HG03025 (cell line): ENCODE measurements at regions not wholly inside any gene's neighbourhood (a gene's known extent, or its start where the extent isn't known, plus 50 kb on each side); places are given as distances from the start of the nearest gene placed in this dataset.

Experiments used
- ATAC-seq: cut with Tn5 transposase; IDR thresholded peaks from one replicate; pipeline ENCODE4 v1.9.1; 2021; ENCODE audit warnings: mild to moderate bottlenecking, moderate library complexity; ENCODE audit not compliant: unreplicated experiment, low FRiP score

DNA sequence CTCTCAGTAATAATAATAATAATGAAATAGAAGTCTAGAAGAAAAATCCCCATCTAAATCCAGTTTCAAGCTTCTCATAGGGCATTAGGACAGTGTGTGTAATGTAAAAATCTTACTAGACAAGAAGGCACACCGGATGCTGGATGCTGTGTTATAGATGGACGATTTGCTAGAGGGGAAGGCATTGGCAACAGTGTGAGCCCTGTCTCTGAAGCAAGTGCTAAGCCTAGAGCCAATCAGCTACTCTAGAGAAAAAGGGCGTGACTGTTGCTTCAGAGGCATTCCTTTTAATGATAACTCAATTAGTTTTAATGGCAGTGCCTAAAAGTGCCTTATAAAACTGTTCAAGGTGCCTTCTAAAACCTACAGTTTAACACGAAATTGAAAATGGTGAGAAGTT, 344.9 kb downstream of the TDRD15 start:
- ATAC-seq, result no peak

DNA sequence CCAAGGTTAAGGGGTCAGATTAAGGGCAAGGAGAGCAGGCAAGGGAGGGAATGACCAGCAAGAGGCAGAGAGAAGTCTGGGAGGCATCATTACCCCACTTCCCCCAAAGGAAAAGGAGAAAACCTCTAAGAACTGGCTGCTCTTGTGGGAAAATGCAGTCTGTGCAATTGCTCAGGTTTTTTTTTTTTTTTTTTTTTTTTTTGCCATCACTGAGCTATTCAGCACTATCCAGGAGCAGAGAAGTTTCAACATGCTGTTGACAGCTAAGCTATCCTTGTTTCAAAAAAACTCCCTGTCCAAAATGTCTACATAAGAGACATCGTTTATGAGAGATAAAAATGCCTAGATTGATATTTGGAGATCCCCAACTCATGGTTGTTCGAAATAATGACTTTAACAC, 345.4 kb downstream of the TDRD15 start:
- ATAC-seq, result no peak

- no peak for ATAC-seq
Observed at GRCh38 chr2:21469564-21469963, 345.8 kb downstream of the TDRD15 start.

- ATAC-seq, result no peak
Observed at GRCh38 chr2:21480162-21480561, 356.4 kb downstream of the TDRD15 start.

DNA sequence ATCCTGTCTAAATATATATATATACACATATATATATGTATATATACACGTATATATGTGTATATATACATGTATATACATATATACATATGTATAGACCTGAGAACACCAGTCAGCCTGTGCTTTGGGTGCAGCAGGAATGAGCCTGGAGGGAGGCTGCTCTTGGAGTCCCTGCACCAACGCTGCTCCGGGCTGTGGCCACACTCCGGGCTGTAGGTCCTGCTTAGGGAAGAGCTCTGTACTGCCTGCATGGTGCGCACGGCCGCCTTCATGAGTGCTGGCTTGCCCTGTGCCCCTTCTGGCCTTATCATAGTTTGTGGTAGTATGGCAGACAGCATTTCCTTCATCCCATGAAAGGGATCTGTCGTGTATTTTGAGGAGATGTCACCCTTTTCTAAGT, 360.9 kb downstream of the TDRD15 start:
- no peak for ATAC-seq

DNA sequence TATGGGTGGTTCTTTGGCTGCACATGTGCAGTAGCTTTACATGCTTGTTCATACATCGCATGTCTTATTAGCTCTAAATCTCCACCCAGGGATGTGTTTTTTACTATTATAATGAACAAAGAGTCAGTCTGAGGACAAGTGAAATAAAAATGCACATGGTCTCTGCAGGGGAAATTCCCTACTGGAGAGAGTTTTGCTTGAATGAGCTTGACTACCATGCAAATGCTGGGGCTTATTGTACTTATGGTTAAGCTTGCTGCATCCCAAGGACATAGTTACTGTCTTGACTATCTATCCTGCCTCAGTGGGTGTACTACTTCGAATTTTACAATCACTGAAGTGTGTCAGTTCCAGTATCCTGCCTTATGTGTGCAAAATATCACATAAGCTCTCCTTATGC, 362.7 kb downstream of the TDRD15 start:
- no peak for ATAC-seq

- no peak for ATAC-seq
Observed at GRCh38 chr2:21489080-21489479, 365.3 kb downstream of the TDRD15 start.

- no peak for ATAC-seq
Observed at GRCh38 chr2:21498016-21498415, 374.2 kb downstream of the TDRD15 start.

GRCh38 chr2:21500401-21500945, 376.7 kb downstream of the TDRD15 start:
- ATAC-seq, result no peak

- ATAC-seq, result no peak
Observed at GRCh38 chr2:21501376-21502027, 377.7 kb downstream of the TDRD15 start.

DNA sequence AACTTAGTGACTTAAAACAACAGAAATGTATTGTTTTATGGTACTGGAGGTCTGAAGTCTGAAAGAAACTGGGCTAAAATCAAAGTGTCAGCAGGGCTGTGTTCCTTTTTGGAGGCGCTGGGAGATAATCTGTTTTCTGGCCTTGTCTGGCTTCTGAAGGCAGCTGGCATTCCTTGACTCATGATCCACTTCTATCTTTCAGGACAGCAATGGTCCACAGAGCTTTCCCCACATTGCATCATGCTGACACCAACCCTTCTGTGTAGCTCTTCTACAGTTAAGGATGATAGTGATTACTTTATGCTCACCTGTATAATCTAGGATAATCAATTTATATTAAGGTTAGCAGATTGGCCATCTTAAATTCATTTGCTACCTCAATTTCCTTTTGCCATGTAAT, 392.1 kb downstream of the TDRD15 start:
- ATAC-seq, result no peak

- ATAC-seq, result no peak
Observed at GRCh38 chr2:21519412-21519811, 395.6 kb downstream of the TDRD15 start.

GRCh38 chr2:21519821-21520220, 396.1 kb downstream of the TDRD15 start:
- ATAC-seq, result no peak

DNA sequence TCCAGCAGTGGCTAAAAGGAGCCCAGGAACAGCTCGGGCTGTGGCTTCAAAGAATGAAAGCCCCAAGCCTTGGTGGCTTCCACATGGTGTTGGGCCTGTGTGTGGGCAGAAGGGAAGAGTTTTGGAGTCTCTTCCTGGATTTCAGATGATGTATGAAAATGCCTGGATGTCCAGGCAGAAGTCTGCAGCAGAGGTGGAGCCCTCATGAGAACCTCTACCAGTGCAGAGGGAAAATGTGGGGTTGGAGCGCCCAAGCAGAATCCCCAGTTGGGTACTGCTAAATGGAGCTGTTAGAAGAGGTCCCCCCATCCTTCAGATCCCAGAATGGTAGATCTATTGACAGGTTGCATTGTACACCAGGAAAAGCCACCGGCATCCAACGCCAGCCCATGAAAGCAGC, 412.1 kb downstream of the TDRD15 start:
- ATAC-seq, result no peak

- ATAC-seq, result no peak
Observed at GRCh38 chr2:21539685-21540084, 415.9 kb downstream of the TDRD15 start.

- no peak for ATAC-seq
Observed at GRCh38 chr2:21543630-21544029, 419.9 kb downstream of the TDRD15 start.

GRCh38 chr2:21544392-21544791, 420.6 kb downstream of the TDRD15 start:
- no peak for ATAC-seq

- ATAC-seq, result no peak
Observed at GRCh38 chr2:21552981-21553380, 429.2 kb downstream of the TDRD15 start.

GRCh38 chr2:21559351-21559750, 435.6 kb downstream of the TDRD15 start:
- no peak for ATAC-seq

GRCh38 chr2:21561965-21562364, 438.2 kb downstream of the TDRD15 start:
- no peak for ATAC-seq

DNA sequence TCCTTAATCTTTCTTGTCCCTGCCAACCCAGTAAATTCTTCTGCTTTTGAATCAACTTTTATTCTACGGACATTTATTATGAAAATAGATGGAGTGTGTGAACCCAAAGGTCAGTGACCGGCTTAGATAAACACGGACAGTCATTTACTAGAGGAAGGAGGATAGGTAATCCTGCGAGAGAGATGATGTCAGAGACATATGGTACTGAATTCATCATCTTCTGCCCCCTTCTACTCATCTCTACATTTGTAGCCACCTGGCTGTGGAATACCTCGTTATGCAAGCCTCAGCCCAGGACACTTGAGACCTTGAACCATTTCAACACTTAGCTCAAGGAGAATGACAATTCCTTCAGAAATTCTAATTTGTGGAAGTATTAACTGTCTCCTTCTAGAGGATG, 443.6 kb downstream of the TDRD15 start:
- ATAC-seq, result no peak

DNA sequence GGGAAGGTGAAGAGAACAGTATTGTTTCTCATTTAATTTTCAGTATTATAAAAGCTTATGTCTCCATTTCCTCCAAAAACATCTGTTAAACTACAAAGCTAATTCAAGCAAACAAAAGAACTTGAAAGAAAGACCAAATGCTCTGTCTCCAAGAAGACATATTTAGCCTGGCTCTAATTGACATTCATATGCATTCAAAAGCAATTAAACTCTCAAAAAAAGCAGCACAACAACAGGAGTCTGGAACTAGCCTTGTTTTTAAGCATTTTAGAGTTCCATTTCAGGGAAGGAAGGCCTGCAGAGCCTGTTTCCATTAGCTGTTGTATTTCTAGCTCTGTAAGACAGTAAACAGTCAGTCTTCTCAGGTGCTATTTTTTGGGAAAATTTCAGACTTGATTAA, 447.9 kb downstream of the TDRD15 start:
- no peak for ATAC-seq

GRCh38 chr2:21580391-21580790, 456.6 kb downstream of the TDRD15 start:
- no peak for ATAC-seq
